K562 (cell line): ENCODE measurements at regions not wholly inside any gene's neighbourhood (a gene's known extent, or its start where the extent isn't known, plus 50 kb on each side); places are given as distances from the start of the nearest gene placed in this dataset.
A peak's percentile ranks its signal among the peaks of the same experiment; 100 is the strongest.

Experiments
- BRD9 ChIP-seq: fragments of 450-650 bp; IDR thresholded peaks from 2 replicates; pipeline ENCODE4 v1.6.1; 2018; ENCODE audit warnings: low read depth; ENCODE audit not compliant: partially characterized antibody
- CEBPG ChIP-seq, 3 experiments: fragments of 200-800 bp in 1 of 3; sonication (Bioruptor generic) in 1 of 3; sonication (generic) in 1 of 3; formaldehyde crosslinking in 1 of 3; IDR thresholded peaks in 2 of 3; conservative IDR thresholded peaks in 1 of 3; 2 replicates each; pipeline versions ENCODE4 v1.6.1 to v1.8.0; 2016 to 2022; ENCODE audit warnings: missing compliant biosample characterization in 2 of 3, missing genetic modification characterization in 2 of 3, mild to moderate bottlenecking in 1 of 3, missing genetic modification reagents in 1 of 3
- FOXJ3 ChIP-seq: sonication (generic); formaldehyde crosslinking; IDR thresholded peaks from 2 replicates; pipeline ENCODE4 v1.4.0; 2020; ENCODE audit warnings: mild to moderate bottlenecking, missing genetic modification reagents
- FOXK2 ChIP-seq, 2 experiments: fragments of 450-650 bp; IDR thresholded peaks in 1 of 2; conservative IDR thresholded peaks in 1 of 2; 2 replicates each; pipeline ENCODE4 v1.6.1; 2016; ENCODE audit warnings: low read depth in 2 of 2, mild to moderate bottlenecking in 1 of 2
- HCFC1 ChIP-seq: IDR thresholded peaks from 2 replicates; pipeline ENCODE4 v1.6.1; 2012; ENCODE audit warnings: low read depth, low read length, improper control_type of control experiment
- OTX1 ChIP-seq: fragments of 450-650 bp; formaldehyde crosslinking; IDR thresholded peaks from 2 replicates; pipeline ENCODE4 v1.4.0; 2022; ENCODE audit warnings: mild to moderate bottlenecking
- SRF ChIP-seq, 2 experiments: fragments of 250-450, 450-650 bp in 1 of 2; sonication (Bioruptor Pico) in 1 of 2; sonication (generic) in 1 of 2; formaldehyde crosslinking; IDR thresholded peaks; 2 replicates each; pipeline versions ENCODE4 v1.5.0 to v1.5.1; 2020 to 2022; ENCODE audit warnings: mild to moderate bottlenecking in 1 of 2, missing genetic modification reagents in 1 of 2
- TF ChIP-seq, protein P1 (sequence below), 2 experiments: fragments of 450-650 bp; IDR thresholded peaks; 2 replicates each; pipeline ENCODE4 v1.6.1; 2018; ENCODE audit warnings: mild to moderate bottlenecking in 2 of 2, low read depth in 1 of 2; ENCODE audit not compliant: partially characterized antibody in 2 of 2
- TF ChIP-seq, protein P2 (sequence below): sonication (generic); formaldehyde crosslinking; IDR thresholded peaks from 2 replicates; pipeline ENCODE4 v1.8.1; 2022; ENCODE audit warnings: missing genetic modification reagents
- TF ChIP-seq, protein P3 (sequence below): fragments of 450-650 bp; formaldehyde crosslinking; conservative IDR thresholded peaks from 2 replicates; pipeline ENCODE4 v1.4.0; 2022; ENCODE audit warnings: mild to moderate bottlenecking, missing genetic modification characterization
- TF ChIP-seq, protein P4 (sequence below): fragments of 450-650 bp; IDR thresholded peaks from 2 replicates; pipeline ENCODE4 v1.6.1; 2016; ENCODE audit warnings: mild to moderate bottlenecking
- TF ChIP-seq, protein P5 (sequence below), 2 experiments: IDR thresholded peaks; 2 replicates each; pipeline ENCODE4 v1.6.1; 2011; ENCODE audit warnings: borderline replicate concordance in 1 of 2, control low read depth in 1 of 2, low read depth in 1 of 2, low read length in 1 of 2, mild to moderate bottlenecking in 1 of 2, mixed read lengths in 1 of 2, moderate library complexity in 1 of 2; ENCODE audit not compliant: insufficient read depth in 1 of 2, insufficient read length in 1 of 2, poor library complexity in 1 of 2, severe bottlenecking in 1 of 2; ENCODE audit errors: extremely low read depth in 1 of 2
- TF ChIP-seq, protein P6 (sequence below), 2 experiments: fragments of 450-650 bp; conservative IDR thresholded peaks; 2 replicates each; pipeline ENCODE4 v1.6.1; 2017; ENCODE audit warnings: mild to moderate bottlenecking in 2 of 2, moderate library complexity in 2 of 2

DNA sequence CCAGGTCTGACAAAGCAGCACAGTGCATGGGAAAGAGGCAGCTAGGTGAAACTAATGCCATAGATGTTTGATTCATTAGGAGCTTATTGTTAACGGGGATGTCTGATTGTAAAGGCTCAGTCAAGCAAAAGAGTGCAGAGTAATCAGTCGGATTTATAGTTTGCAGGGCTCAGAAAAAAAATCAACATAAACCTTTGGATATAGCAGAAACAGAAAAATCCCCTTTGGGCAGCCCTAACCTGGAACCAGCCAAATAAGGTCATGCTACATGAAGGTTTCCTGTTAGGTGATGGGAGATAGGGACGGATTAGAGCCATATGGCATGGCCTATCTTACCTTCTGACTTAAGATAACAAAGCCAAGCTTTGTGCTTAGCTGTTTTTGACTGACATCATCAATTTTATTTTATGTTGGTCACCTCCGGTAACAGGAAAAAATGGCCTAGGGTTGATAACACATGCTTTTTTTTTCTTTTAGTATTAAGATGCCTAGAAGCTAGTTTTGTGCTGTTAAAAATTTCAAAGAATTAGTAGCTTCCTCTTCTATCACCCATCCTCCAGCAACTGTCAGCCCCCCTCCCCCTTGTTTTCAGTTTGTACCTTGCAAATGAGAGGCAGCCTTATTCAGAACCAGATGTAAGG is 60.7 kb upstream of the ZEB2 start (continued):
- TF ChIP-seq, protein P1, sequence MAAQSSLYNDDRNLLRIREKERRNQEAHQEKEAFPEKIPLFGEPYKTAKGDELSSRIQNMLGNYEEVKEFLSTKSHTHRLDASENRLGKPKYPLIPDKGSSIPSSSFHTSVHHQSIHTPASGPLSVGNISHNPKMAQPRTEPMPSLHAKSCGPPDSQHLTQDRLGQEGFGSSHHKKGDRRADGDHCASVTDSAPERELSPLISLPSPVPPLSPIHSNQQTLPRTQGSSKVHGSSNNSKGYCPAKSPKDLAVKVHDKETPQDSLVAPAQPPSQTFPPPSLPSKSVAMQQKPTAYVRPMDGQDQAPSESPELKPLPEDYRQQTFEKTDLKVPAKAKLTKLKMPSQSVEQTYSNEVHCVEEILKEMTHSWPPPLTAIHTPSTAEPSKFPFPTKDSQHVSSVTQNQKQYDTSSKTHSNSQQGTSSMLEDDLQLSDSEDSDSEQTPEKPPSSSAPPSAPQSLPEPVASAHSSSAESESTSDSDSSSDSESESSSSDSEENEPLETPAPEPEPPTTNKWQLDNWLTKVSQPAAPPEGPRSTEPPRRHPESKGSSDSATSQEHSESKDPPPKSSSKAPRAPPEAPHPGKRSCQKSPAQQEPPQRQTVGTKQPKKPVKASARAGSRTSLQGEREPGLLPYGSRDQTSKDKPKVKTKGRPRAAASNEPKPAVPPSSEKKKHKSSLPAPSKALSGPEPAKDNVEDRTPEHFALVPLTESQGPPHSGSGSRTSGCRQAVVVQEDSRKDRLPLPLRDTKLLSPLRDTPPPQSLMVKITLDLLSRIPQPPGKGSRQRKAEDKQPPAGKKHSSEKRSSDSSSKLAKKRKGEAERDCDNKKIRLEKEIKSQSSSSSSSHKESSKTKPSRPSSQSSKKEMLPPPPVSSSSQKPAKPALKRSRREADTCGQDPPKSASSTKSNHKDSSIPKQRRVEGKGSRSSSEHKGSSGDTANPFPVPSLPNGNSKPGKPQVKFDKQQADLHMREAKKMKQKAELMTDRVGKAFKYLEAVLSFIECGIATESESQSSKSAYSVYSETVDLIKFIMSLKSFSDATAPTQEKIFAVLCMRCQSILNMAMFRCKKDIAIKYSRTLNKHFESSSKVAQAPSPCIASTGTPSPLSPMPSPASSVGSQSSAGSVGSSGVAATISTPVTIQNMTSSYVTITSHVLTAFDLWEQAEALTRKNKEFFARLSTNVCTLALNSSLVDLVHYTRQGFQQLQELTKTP (IDR thresholded peaks at IDR 0.05; ENCODE audit: low read depth in 1 of 2, partially characterized antibody in 2 of 2), result no peak
- TF ChIP-seq HCFC1, result no peak
- peak in 1 of 2 experiments; percentile 29; a peak in 3 of 4 replicates for TF ChIP-seq FOXK2 (conservative IDR thresholded peaks at IDR 0.05 in 1 of 2, IDR thresholded peaks at IDR 0.05 in 1 of 2; ENCODE audit: low read depth in 2 of 2)
- no peak for TF ChIP-seq OTX1 (CRISPR knock-in tag)
- TF ChIP-seq FOXJ3 (CRISPR knock-in tag), result no peak
- TF ChIP-seq, protein P2, sequence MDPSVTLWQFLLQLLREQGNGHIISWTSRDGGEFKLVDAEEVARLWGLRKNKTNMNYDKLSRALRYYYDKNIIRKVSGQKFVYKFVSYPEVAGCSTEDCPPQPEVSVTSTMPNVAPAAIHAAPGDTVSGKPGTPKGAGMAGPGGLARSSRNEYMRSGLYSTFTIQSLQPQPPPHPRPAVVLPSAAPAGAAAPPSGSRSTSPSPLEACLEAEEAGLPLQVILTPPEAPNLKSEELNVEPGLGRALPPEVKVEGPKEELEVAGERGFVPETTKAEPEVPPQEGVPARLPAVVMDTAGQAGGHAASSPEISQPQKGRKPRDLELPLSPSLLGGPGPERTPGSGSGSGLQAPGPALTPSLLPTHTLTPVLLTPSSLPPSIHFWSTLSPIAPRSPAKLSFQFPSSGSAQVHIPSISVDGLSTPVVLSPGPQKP, result no peak
- TF ChIP-seq, protein P3, sequence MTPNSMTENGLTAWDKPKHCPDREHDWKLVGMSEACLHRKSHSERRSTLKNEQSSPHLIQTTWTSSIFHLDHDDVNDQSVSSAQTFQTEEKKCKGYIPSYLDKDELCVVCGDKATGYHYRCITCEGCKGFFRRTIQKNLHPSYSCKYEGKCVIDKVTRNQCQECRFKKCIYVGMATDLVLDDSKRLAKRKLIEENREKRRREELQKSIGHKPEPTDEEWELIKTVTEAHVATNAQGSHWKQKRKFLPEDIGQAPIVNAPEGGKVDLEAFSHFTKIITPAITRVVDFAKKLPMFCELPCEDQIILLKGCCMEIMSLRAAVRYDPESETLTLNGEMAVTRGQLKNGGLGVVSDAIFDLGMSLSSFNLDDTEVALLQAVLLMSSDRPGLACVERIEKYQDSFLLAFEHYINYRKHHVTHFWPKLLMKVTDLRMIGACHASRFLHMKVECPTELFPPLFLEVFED (CRISPR knock-in tag), result no peak
- TF ChIP-seq, protein P4, sequence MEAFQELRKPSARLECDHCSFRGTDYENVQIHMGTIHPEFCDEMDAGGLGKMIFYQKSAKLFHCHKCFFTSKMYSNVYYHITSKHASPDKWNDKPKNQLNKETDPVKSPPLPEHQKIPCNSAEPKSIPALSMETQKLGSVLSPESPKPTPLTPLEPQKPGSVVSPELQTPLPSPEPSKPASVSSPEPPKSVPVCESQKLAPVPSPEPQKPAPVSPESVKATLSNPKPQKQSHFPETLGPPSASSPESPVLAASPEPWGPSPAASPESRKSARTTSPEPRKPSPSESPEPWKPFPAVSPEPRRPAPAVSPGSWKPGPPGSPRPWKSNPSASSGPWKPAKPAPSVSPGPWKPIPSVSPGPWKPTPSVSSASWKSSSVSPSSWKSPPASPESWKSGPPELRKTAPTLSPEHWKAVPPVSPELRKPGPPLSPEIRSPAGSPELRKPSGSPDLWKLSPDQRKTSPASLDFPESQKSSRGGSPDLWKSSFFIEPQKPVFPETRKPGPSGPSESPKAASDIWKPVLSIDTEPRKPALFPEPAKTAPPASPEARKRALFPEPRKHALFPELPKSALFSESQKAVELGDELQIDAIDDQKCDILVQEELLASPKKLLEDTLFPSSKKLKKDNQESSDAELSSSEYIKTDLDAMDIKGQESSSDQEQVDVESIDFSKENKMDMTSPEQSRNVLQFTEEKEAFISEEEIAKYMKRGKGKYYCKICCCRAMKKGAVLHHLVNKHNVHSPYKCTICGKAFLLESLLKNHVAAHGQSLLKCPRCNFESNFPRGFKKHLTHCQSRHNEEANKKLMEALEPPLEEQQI, result peak; percentile 75; the same call in 1 of the 2 replicates
- TF ChIP-seq, protein P5, sequence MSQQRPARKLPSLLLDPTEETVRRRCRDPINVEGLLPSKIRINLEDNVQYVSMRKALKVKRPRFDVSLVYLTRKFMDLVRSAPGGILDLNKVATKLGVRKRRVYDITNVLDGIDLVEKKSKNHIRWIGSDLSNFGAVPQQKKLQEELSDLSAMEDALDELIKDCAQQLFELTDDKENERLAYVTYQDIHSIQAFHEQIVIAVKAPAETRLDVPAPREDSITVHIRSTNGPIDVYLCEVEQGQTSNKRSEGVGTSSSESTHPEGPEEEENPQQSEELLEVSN (IDR thresholded peaks at IDR 0.05; ENCODE audit: borderline replicate concordance in 1 of 2, extremely low read depth in 1 of 2, insufficient read depth in 1 of 2, insufficient read length in 1 of 2, low read depth in 1 of 2, low read length in 1 of 2, poor library complexity in 1 of 2, severe bottlenecking in 1 of 2), result no peak
- peak; percentile 21 for TF ChIP-seq BRD9
- TF ChIP-seq, protein P6, sequence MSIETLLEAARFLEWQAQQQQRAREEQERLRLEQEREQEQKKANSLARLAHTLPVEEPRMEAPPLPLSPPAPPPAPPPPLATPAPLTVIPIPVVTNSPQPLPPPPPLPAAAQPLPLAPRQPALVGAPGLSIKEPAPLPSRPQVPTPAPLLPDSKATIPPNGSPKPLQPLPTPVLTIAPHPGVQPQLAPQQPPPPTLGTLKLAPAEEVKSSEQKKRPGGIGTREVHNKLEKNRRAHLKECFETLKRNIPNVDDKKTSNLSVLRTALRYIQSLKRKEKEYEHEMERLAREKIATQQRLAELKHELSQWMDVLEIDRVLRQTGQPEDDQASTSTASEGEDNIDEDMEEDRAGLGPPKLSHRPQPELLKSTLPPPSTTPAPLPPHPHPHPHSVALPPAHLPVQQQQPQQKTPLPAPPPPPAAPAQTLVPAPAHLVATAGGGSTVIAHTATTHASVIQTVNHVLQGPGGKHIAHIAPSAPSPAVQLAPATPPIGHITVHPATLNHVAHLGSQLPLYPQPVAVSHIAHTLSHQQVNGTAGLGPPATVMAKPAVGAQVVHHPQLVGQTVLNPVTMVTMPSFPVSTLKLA (conservative IDR thresholded peaks at IDR 0.05), result peak; percentile 18 to 69; a peak in 3 of 4 replicates
- TF ChIP-seq CEBPG (CRISPR knock-in tag; IDR thresholded peaks at IDR 0.05), result no peak
- TF ChIP-seq CEBPG (tag; conservative IDR thresholded peaks at IDR 0.05 in 1 of 2, IDR thresholded peaks at IDR 0.05 in 1 of 2), result no peak
- peak; percentile 98 to 100 for TF ChIP-seq SRF (CRISPR knock-in tag; IDR thresholded peaks at IDR 0.05)
